IMR-90 (cell line): ENCODE measurements at regions not wholly inside any gene's neighbourhood (a gene's known extent, or its start where the extent isn't known, plus 50 kb on each side); places are given as distances from the start of the nearest gene placed in this dataset.
"Not testable (repeated sequence)": the region's sequence is repeated elsewhere in the genome, so short reads cannot be mapped to it uniquely, and the experiment has no call there.

Source experiments
- ATAC-seq: fragments of 200-7000 bp; cut with Tn5 transposase; 2 replicates; pipeline ENCODE4 v1.9.1; 2020; ENCODE audit warnings: low read depth, mild to moderate bottlenecking, moderate library complexity
- BruUV-seq: library from RNA; stranded (reverse); fragments of 400-500 nt; replicated peaks from 2 replicates; lab custom pipeline; 2021; lab: Mats Ljungman, UMichigan
- CTCF ChIA-PET: fragments of 300-600 bp; formaldehyde crosslinking; extraction: SDS; loops from one replicate; lab custom pipeline; 2021; ENCODE audit warnings: antibody characterized with exemption; lab: Yijun Ruan, JAX
- POLR2A ChIA-PET: fragments of 300-600 bp; sonication (Branson Sonifier 250); formaldehyde crosslinking; loops from one replicate; lab custom pipeline; 2022; ENCODE audit warnings: antibody characterized with exemption; ENCODE audit not compliant: unreplicated experiment; lab: Charles Lee
- DNase-seq: peaks from one replicate; pipeline ENCODE4 v3.0.0; 2013
- H2AFZ ChIP-seq: replicated peaks from 2 replicates; pipeline ENCODE3; 2013; ENCODE audit warnings: low read length, mild to moderate bottlenecking; ENCODE audit not compliant: poor library complexity
- H2AK5ac ChIP-seq: 2 replicates; pipeline ENCODE4 v1.6.1; 2013; ENCODE audit warnings: low read depth, low read length, inconsistent platforms
- H2AK9ac ChIP-seq: replicated peaks from 2 replicates; pipeline ENCODE3; 2013; ENCODE audit warnings: mild to moderate bottlenecking, low read depth, low read length, moderate library complexity; ENCODE audit not compliant: poor library complexity
- H2BK120ac ChIP-seq: 2 replicates; pipeline ENCODE4 v1.6.1; 2013; ENCODE audit warnings: low read depth, low read length, inconsistent platforms
- H2BK15ac ChIP-seq: 3 replicates; pipeline ENCODE4 v1.6.1; 2013; ENCODE audit warnings: low read depth, low read length, inconsistent platforms
- H2BK20ac ChIP-seq: 2 replicates; pipeline ENCODE4 v1.6.1; 2013; ENCODE audit warnings: low read depth, mild to moderate bottlenecking, inconsistent platforms, low read length, moderate library complexity
- H2BK5ac ChIP-seq: 2 replicates; pipeline ENCODE4 v1.6.1; 2013; ENCODE audit warnings: mild to moderate bottlenecking, low read depth, low read length, inconsistent platforms; ENCODE audit not compliant: poor library complexity, severe bottlenecking
- H3K14ac ChIP-seq: replicated peaks from 2 replicates; pipeline ENCODE4 v1.6.1; 2013; ENCODE audit warnings: low read depth, low read length, inconsistent platforms
- H3K18ac ChIP-seq: 2 replicates; pipeline ENCODE4 v1.6.1; 2013; ENCODE audit warnings: low read depth, low read length, control low read depth
- H3K23ac ChIP-seq: 2 replicates; pipeline ENCODE4 v1.6.1; 2013; ENCODE audit warnings: low read depth, low read length, inconsistent platforms
- H3K27ac ChIP-seq: 2 replicates; pipeline ENCODE4 v1.5.1; 2013; ENCODE audit warnings: mild to moderate bottlenecking, control low read depth, low read length; ENCODE audit not compliant: insufficient read depth
- H3K27me3 ChIP-seq: 2 replicates; pipeline ENCODE4 v1.6.1; 2013; ENCODE audit warnings: low read length; ENCODE audit not compliant: control insufficient read depth, insufficient read depth
- H3K36me3 ChIP-seq: 2 replicates; pipeline ENCODE4 v1.6.1; 2013; ENCODE audit warnings: low read length, mixed read lengths; ENCODE audit not compliant: control insufficient read depth, insufficient read depth
- H3K4ac ChIP-seq: 2 replicates; pipeline ENCODE4 v1.6.1; 2013; ENCODE audit warnings: low read depth, low read length, inconsistent platforms
- H3K4me1 ChIP-seq: 2 replicates; pipeline ENCODE4 v1.6.1; 2013; ENCODE audit warnings: low read length, mixed read lengths; ENCODE audit not compliant: control insufficient read depth, insufficient read depth
- H3K4me2 ChIP-seq: 2 replicates; pipeline ENCODE4 v1.6.1; 2013; ENCODE audit warnings: low read depth, mild to moderate bottlenecking, control low read depth, low read length, moderate library complexity
- H3K4me3 ChIP-seq: 2 replicates; pipeline ENCODE4 v1.5.1; 2013; ENCODE audit warnings: low read depth, mild to moderate bottlenecking, control low read depth, low read length, moderate library complexity; ENCODE audit not compliant: insufficient read depth
- H3K56ac ChIP-seq: 2 replicates; pipeline ENCODE4 v1.6.1; 2013; ENCODE audit warnings: low read length, inconsistent platforms; ENCODE audit not compliant: insufficient read depth; ENCODE audit errors: extremely low read depth
- H3K79me1 ChIP-seq, 2 experiments: 2 replicates each; pipeline ENCODE4 v1.6.1; 2013; ENCODE audit warnings: low read length in 2 of 2, inconsistent platforms in 1 of 2, low read depth in 1 of 2
- H3K9ac ChIP-seq: 2 replicates; pipeline ENCODE4 v1.6.1; 2013; ENCODE audit warnings: low read depth, low read length, control low read depth
- H3K9me1 ChIP-seq: 2 replicates; pipeline ENCODE4 v1.6.1; 2013; ENCODE audit warnings: low read length, inconsistent platforms; ENCODE audit not compliant: insufficient read depth
- H3K9me3 ChIP-seq: 2 replicates; pipeline ENCODE4 v1.6.1; 2013; ENCODE audit warnings: low read length; ENCODE audit not compliant: control insufficient read depth, insufficient read depth
- H4K20me1 ChIP-seq: 2 replicates; pipeline ENCODE4 v1.6.1; 2013; ENCODE audit warnings: low read length, inconsistent platforms; ENCODE audit not compliant: insufficient read depth
- H4K5ac ChIP-seq: 2 replicates; pipeline ENCODE4 v1.6.1; 2013; ENCODE audit warnings: mild to moderate bottlenecking, low read depth, low read length, control low read depth
- H4K8ac ChIP-seq, 2 experiments: 2 replicates each; pipeline ENCODE4 v1.6.1; 2013; ENCODE audit warnings: low read depth in 2 of 2, low read length in 2 of 2, control low read depth in 1 of 2, inconsistent platforms in 1 of 2
- H4K91ac ChIP-seq: 2 replicates; pipeline ENCODE4 v1.6.1; 2013; ENCODE audit warnings: low read depth, low read length, inconsistent platforms; ENCODE audit not compliant: insufficient read depth
- CTCF ChIP-seq: conservative IDR thresholded peaks from 2 replicates; pipeline ENCODE4 v1.5.1; 2012; ENCODE audit warnings: mild to moderate bottlenecking, low read depth, low read length, improper control_type of control experiment
- ELK1 ChIP-seq: fragments of 150-350 bp; IDR thresholded peaks from 2 replicates; pipeline ENCODE4 v1.6.1; 2016; ENCODE audit warnings: low read depth, mild to moderate bottlenecking, low read length, moderate library complexity, borderline replicate concordance
- NFE2L2 ChIP-seq: fragments of 150-350 bp; IDR thresholded peaks from 2 replicates; pipeline ENCODE4 v1.6.1; 2016; ENCODE audit warnings: low read depth, mild to moderate bottlenecking, low read length
- POLR2A ChIP-seq: IDR thresholded peaks from 2 replicates; pipeline ENCODE4 v1.6.1; 2012; ENCODE audit warnings: mild to moderate bottlenecking, low read depth, low read length
- RAD21 ChIP-seq: IDR thresholded peaks from 2 replicates; pipeline ENCODE4 v1.6.1; 2012; ENCODE audit warnings: low read length, improper control_type of control experiment
- RCOR1 ChIP-seq: IDR thresholded peaks from 2 replicates; pipeline ENCODE4 v1.6.1; 2012; ENCODE audit warnings: mild to moderate bottlenecking, low read length, improper control_type of control experiment; ENCODE audit not compliant: insufficient replicate concordance
- SMC3 ChIP-seq: fragments of 150-350 bp; IDR thresholded peaks from 2 replicates; pipeline ENCODE4 v1.6.1; 2016; ENCODE audit warnings: low read depth, mild to moderate bottlenecking, antibody characterized with exemption, low read length, moderate library complexity
- WGBS, 2 experiments: methylation state at CpG; one replicate each; pipeline versions ENCODE4 v1.1.5 to v1.1.7; 2013; ENCODE audit warnings: missing lambda C conversion rate in 2 of 2; ENCODE audit not compliant: insufficient read length in 1 of 2; ENCODE audit errors: extremely low coverage in 2 of 2; 5-methylcytosine and 5-hydroxymethylcytosine counted together
- dilution Hi-C: fragments of 300-500 bp; cut with HindIII; formaldehyde crosslinking; loops from one replicate; pipeline ENCODE4 v1.14.3; 2018; ENCODE audit warnings: low sequenced_read_pairs; ENCODE audit not compliant: unreplicated experiment
- in situ Hi-C: fragments of 300-500 bp; cut with MboI; formaldehyde crosslinking; loops from 3 replicates; pipeline ENCODE4 v1.14.3; 2019; ENCODE audit warnings: low sequenced_read_pairs, inconsistent platforms, mixed read lengths
- intact Hi-C: fragments of 100-400 bp; cut with micrococcal nuclease; formaldehyde crosslinking; loops from 2 replicates; pipeline ENCODE4 v1.10.0; 2022

GRCh38 chr5:25241981-25242380, 597.2 kb upstream of the CDH10 start:
- Histone ChIP-seq H2AK5ac (no peak overlapping the region), H3K18ac (no peak overlapping the region), H4K5ac (no peak overlapping the region), H3K79me1 (no peaks in the 10 kb centered on the region), H3K4me3 (no peak overlapping the region), H4K91ac (no peak overlapping the region), H2AFZ (no peak overlapping the region), H3K14ac (no peak overlapping the region), H2BK5ac (no peak overlapping the region), H4K20me1 (no peaks in the 10 kb centered on the region), H2BK15ac (no peak overlapping the region), H3K4me1 (no peaks in the 10 kb centered on the region), H3K27me3 (no peaks in the 10 kb centered on the region), H3K9me1 (no peaks in the 10 kb centered on the region), H4K8ac (no peak overlapping the region), H3K9ac (no peak overlapping the region), H3K4ac (no peak overlapping the region), H3K9me3 (peaks cover 5% of the 10 kb centered on the region), H3K56ac (no peak overlapping the region), H3K36me3 (no peaks in the 10 kb centered on the region), H2AK9ac (no peak overlapping the region), H3K23ac (no peak overlapping the region), H2BK120ac (no peak overlapping the region), H3K4me2 (no peak overlapping the region), H2BK20ac (no peak overlapping the region), H3K27ac (no peak overlapping the region)
- POLR2A ChIA-PET: no interaction called here
- no CpG with 5 or more reads among the region's 4 CpGs for WGBS, 2 experiments
- TF ChIP-seq ELK1: no peak
- TF ChIP-seq CTCF: no peak
- no peak for TF ChIP-seq NFE2L2
- no peak for TF ChIP-seq RCOR1
- TF ChIP-seq RAD21: no peak
- no peak for TF ChIP-seq SMC3
- no peak for TF ChIP-seq POLR2A
- CTCF ChIA-PET: no interaction called here
- in situ Hi-C loops: no loop called here
- DNase-seq (no peak), ATAC-seq (no peak)
- dilution Hi-C loops: no loop called here
- BruUV-seq: no TSS peak
- intact Hi-C loops: no loop called here

GRCh38 chr5:25238720-25239119, 593.9 kb upstream of the CDH10 start:
- no CpG with 5 or more reads among the region's 4 CpGs for WGBS, 2 experiments
- CTCF ChIA-PET: interaction anchor here (0.6 kb wide), 1 partner anchor 87 kb away, joined by 3 read pairs; no protein-coding TSS in a partner anchor
- in situ Hi-C loops: not testable (repeated sequence)

More at GRCh38 chr5:25238720-25239119, 593.9 kb upstream of the CDH10 start:
- H3K79me1 ChIP-seq, BruUV-seq, H3K4me1 ChIP-seq, intact Hi-C loops, H3K23ac ChIP-seq, H2BK15ac ChIP-seq, H3K9me1 ChIP-seq, H3K4ac ChIP-seq, H3K14ac ChIP-seq, H3K56ac ChIP-seq, H4K8ac ChIP-seq, dilution Hi-C loops, H3K27ac ChIP-seq, H2AK5ac ChIP-seq, H3K9ac ChIP-seq, H3K4me3 ChIP-seq, H4K91ac ChIP-seq, H2BK5ac ChIP-seq, DNase-seq, H2BK20ac ChIP-seq, H4K5ac ChIP-seq, POLR2A ChIA-PET, H2AFZ ChIP-seq, H2BK120ac ChIP-seq, H3K27me3 ChIP-seq, H3K18ac ChIP-seq, ATAC-seq, H3K36me3 ChIP-seq, H3K4me2 ChIP-seq, H4K20me1 ChIP-seq, H3K9me3 ChIP-seq, H2AK9ac ChIP-seq: not testable (repeated sequence)
